H1 (cell line): ENCODE measurements at regions not wholly inside any gene's neighbourhood (a gene's known extent, or its start where the extent isn't known, plus 50 kb on each side); places are given as distances from the start of the nearest gene placed in this dataset.

Experiments
- RAD21 ChIP-seq, 2 experiments: IDR thresholded peaks in 1 of 2; conservative IDR thresholded peaks in 1 of 2; 2 replicates each; pipeline ENCODE4 v1.6.1; 2011; ENCODE audit warnings: low read depth in 2 of 2, low read length in 2 of 2, improper control_type of control experiment in 1 of 2, inconsistent platforms in 1 of 2, mild to moderate bottlenecking in 1 of 2, moderate library complexity in 1 of 2
- SP1 ChIP-seq: IDR thresholded peaks from 2 replicates; pipeline ENCODE4 v1.6.1; 2011; ENCODE audit warnings: low read depth, low read length

- no peak for TF ChIP-seq SP1
- TF ChIP-seq RAD21 (IDR thresholded peaks at IDR 0.05 in 1 of 2, conservative IDR thresholded peaks at IDR 0.05 in 1 of 2; ENCODE audit: low read depth in 2 of 2, low read length in 2 of 2), result no peak; a peak in 1 of 4 replicates
Observed at GRCh38 chr2:40820319-40820718, 368.4 kb upstream of the SLC8A1 start.
